Thyroid gland (tissue), 4 donors: ENCODE measurements at regions not wholly inside any gene's neighbourhood (a gene's known extent, or its start where the extent isn't known, plus 50 kb on each side); places are given as distances from the start of the nearest gene placed in this dataset.

ENCODE experiments used
- DNase-seq, 2 donors: peaks; one replicate each; pipeline ENCODE4 v3.0.0-alpha.2; 2019
- H3K27ac ChIP-seq, 3 donors: fragments of 200-600 bp; sonication (generic); 1 replicate in 2 of 3; 2 replicates in 1 of 3; pipeline ENCODE4 v1.5.1; 2016 to 2019; ENCODE audit warnings: mild to moderate bottlenecking in 1 of 3, moderate library complexity in 1 of 3
- H3K27me3 ChIP-seq: fragments of 200-600 bp; sonication (generic); one replicate; pipeline ENCODE4 v1.5.1; 2019
- H3K36me3 ChIP-seq, 2 donors: fragments of 200-600 bp; sonication (generic); one replicate each; pipeline ENCODE4 v1.5.1; 2016 to 2019
- H3K4me1 ChIP-seq, 2 donors: fragments of 200-600 bp; sonication (generic); one replicate each; pipeline ENCODE4 v1.5.1; 2017 to 2019
- H3K4me3 ChIP-seq, 3 donors: fragments of 200-600 bp; sonication (generic); replicated peaks in 1 of 3; 1 replicate in 2 of 3; 2 replicates in 1 of 3; pipeline ENCODE4 v1.5.1; 2016; ENCODE audit warnings: mild to moderate bottlenecking in 1 of 3
- H3K9me3 ChIP-seq: fragments of 200-600 bp; sonication (generic); one replicate; pipeline ENCODE4 v1.5.1; 2017
- CTCF ChIP-seq, 6 experiments: fragments of 200-600 bp in 3 of 6; fragments of 450-650 bp in 3 of 6; sonication (generic) in 3 of 6; IDR thresholded peaks; one replicate each; pipeline ENCODE4 v1.5.1; 2016 to 2019; ENCODE audit warnings: antibody characterized with exemption in 6 of 6, mild to moderate bottlenecking in 2 of 6, inconsistent platforms in 1 of 6, moderate library complexity in 1 of 6
- POLR2A ChIP-seq, 2 donors: fragments of 450-650 bp; IDR thresholded peaks; one replicate each; pipeline ENCODE4 v1.6.1; 2017; ENCODE audit warnings: antibody characterized with exemption in 2 of 2, mild to moderate bottlenecking in 2 of 2, moderate library complexity in 1 of 2
- WGBS, 2 donors: methylation state at CpG; one replicate each; pipeline ENCODE4 v1.1.5; 2017; 5-methylcytosine and 5-hydroxymethylcytosine counted together
- intact Hi-C: fragments of 100-400 bp; cut with DNase I; formaldehyde crosslinking; loops from one replicate; pipeline ENCODE4 v1.15.1; 2023

GRCh38 chr5:122713041-122713440, 61.8 kb upstream of the SNX2 start:
- DNase-seq: no peak
- no peak for TF ChIP-seq CTCF (IDR thresholded peaks at IDR 0.05)
- TF ChIP-seq POLR2A (IDR thresholded peaks at IDR 0.05): no peak
- intact Hi-C loops: no loop called here
- WGBS, 2 donors: 62 to 81% methylated on average over 3 of the region's 3 CpGs
- no peaks in the 10 kb centered on the region for H3K4me1 ChIP-seq
- H3K27ac ChIP-seq: no peak overlapping the region
- no peak overlapping the region for H3K4me3 ChIP-seq
- no peaks in the 10 kb centered on the region for H3K9me3 ChIP-seq
- no peaks in the 10 kb centered on the region for H3K36me3 ChIP-seq
- no peaks in the 10 kb centered on the region for H3K27me3 ChIP-seq

GRCh38 chr5:122715095-122715494, 59.8 kb upstream of the SNX2 start:
- Histone ChIP-seq H3K4me1 (no peaks in the 10 kb centered on the region), H3K27me3 (no peaks in the 10 kb centered on the region), H3K27ac (no peak overlapping the region), H3K4me3 (no peak overlapping the region), H3K9me3 (no peaks in the 10 kb centered on the region), H3K36me3 (no peaks in the 10 kb centered on the region)
- intact Hi-C loops: no loop called here
- WGBS, 2 donors: 0 to 68% methylated on average over 1 of the region's 1 CpG
- TF ChIP-seq POLR2A (IDR thresholded peaks at IDR 0.05) (no peak), CTCF (IDR thresholded peaks at IDR 0.05) (no peak)
- no peak for DNase-seq

- H3K9me3 ChIP-seq: no peaks in the 10 kb centered on the region
- H3K27ac ChIP-seq: no peak overlapping the region
- no peaks in the 10 kb centered on the region for H3K36me3 ChIP-seq
- no peak overlapping the region for H3K4me3 ChIP-seq
- intact Hi-C loops: no loop called here
- no peak for DNase-seq
- H3K4me1 ChIP-seq: peaks cover 0 to 5% of the 10 kb centered on the region in 2 donors
- H3K27me3 ChIP-seq: no peaks in the 10 kb centered on the region
- TF ChIP-seq POLR2A (IDR thresholded peaks at IDR 0.05): no peak
Observed at GRCh38 chr5:122718611-122719010, 56.3 kb upstream of the SNX2 start.

GRCh38 chr5:122719991-122720746, 54.7 kb upstream of the SNX2 start:
- no peak overlapping the region for H3K27ac ChIP-seq
- no peaks in the 10 kb centered on the region for H3K9me3 ChIP-seq
- intact Hi-C loops: no loop called here
- WGBS, 2 donors: 96 to 97% methylated on average over 3 of the region's 3 CpGs
- no peak overlapping the region for H3K4me3 ChIP-seq
- no peaks in the 10 kb centered on the region for H3K36me3 ChIP-seq
- H3K27me3 ChIP-seq: no peaks in the 10 kb centered on the region
- no peak for DNase-seq
- peaks cover 0 to 8% of the 10 kb centered on the region in 2 donors for H3K4me1 ChIP-seq
- TF ChIP-seq CTCF (IDR thresholded peaks at IDR 0.05): no peak
- no peak for TF ChIP-seq POLR2A (IDR thresholded peaks at IDR 0.05)

- 79 to 91% methylated on average over 3 of the region's 3 CpGs for WGBS, 2 donors
- intact Hi-C loops: no loop called here
Observed at GRCh38 chr5:122721127-122721526, 53.8 kb upstream of the SNX2 start.

More at GRCh38 chr5:122721127-122721526, 53.8 kb upstream of the SNX2 start:
- Histone ChIP-seq H3K4me3 (no peak overlapping the region), H3K27ac (no peak overlapping the region), H3K4me1 (peaks cover 0 to 8% of the 10 kb centered on the region in 2 donors), H3K36me3 (no peaks in the 10 kb centered on the region), H3K9me3 (no peaks in the 10 kb centered on the region), H3K27me3 (no peaks in the 10 kb centered on the region)
- TF ChIP-seq POLR2A (IDR thresholded peaks at IDR 0.05) (no peak), CTCF (IDR thresholded peaks at IDR 0.05) (no peak)
- no peak for DNase-seq
